Activated CD4-positive, alpha-beta T cell treated with anti-CD3 and anti-CD28 coated beads, Interleukin-10, Interleukin-2, amounts not matched to agents 100 ng/mL and 50 ng/mL, durations not matched to agents 16 hours and 8 hours (primary cell): ENCODE measurements at regions not wholly inside any gene's neighbourhood (a gene's known extent, or its start where the extent isn't known, plus 50 kb on each side); places are given as distances from the start of the nearest gene placed in this dataset.
A peak's percentile ranks its signal among the peaks of the same experiment; 100 is the strongest.
"Not testable (repeated sequence)": the region's sequence is repeated elsewhere in the genome, so short reads cannot be mapped to it uniquely, and the experiment has no call there.

Experiments used
- DNase-seq: peaks from one replicate; pipeline ENCODE4 v3.0.0-alpha.2; 2020

DNA sequence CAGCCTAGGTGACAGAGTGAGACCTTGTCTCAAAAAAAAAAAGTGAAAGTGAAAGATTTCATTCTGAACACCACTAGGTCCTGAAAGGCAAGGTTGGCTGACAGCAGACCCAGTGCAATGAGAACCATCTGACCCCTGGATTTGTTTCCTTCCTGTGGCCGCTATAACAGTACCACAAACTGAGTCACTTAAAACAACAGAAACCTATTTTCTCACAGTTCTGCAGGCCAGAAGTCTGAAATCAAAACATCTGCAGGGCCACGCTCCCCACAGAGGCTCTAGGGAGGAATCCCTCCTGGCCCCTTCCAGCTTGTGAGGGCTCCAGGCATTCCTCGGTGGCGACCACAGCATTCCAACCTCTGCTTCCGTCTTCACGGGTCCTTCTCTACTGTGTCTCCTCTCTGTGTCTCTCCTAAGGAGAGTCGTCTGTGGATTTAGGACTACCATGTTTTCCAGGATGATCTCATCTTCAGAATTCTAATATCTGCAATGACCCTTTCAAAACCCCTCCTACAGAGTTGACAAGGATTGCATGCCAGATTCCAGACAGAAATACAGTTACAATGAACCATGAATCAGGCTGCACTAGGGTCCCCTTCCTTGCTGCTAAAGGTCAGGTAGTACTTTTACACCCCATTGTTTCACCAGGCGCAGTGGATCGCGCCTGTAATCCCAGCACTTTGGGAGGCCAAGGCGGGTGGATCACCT lies 78.0 kb upstream of the ADGRL1 start:
- DNase-seq = peak; percentile 79

DNA sequence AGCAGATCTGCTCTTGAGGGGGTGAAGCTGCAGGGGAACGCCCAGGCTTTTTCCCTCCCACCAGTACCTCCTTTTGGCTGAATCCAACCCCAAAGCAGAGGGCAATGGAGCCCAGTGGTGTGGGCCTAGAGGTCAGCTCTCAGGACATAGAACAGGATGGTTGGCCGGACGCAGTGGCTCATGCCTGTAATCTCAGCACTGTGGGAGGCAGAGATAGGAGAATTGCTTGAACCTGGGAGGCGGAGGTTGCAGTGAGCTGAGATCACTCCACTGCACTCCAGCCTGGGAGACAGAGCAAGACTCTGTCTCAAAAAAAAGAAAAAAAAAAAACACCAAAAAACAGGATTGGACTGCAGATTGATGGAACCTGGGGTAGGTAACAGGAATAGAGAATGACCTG lies 73.3 kb upstream of the ADGRL1 start:
- not testable (repeated sequence) for DNase-seq

DNA sequence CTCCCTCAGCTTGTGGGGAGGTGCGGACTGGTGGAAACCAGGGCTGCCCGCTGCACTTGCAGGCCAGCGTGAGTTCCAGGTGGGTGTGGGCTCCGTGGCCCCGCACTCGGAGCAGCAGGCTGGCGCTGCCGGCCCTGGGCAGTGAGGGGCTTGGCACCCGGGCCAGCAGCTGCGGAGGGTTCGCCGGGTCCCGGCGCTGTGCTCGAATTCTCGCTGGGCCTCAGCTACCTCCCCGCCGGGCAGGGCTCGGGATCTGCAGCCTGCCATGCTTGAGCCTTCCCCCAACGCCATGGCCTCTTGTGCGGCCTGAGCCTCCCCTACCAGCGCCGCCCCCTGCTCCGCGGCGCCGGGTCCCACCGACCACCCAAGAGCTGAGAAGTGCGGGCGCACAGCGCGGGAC lies 71.6 kb upstream of the ADGRL1 start:
- no peak for DNase-seq

DNA sequence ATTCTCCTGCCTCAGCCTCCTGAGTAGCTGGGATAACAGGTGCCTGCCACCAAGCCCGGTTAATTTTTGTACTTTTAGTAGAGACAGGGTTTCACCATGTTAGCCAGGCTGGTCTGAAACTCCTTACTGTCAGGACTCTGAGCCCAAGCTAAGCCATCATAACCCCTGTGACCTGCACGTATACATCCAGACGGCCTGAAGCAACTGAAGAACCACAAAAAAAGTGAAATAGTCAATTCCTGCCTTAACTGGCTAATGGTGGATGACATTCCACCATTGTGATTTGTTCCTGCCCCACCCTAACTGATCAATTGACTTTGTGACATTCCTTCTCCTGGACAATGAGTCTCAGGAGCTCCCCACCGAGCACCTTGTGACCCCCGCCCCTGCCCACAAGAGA lies 69.9 kb upstream of the ADGRL1 start:
- DNase-seq = not testable (repeated sequence)

DNA sequence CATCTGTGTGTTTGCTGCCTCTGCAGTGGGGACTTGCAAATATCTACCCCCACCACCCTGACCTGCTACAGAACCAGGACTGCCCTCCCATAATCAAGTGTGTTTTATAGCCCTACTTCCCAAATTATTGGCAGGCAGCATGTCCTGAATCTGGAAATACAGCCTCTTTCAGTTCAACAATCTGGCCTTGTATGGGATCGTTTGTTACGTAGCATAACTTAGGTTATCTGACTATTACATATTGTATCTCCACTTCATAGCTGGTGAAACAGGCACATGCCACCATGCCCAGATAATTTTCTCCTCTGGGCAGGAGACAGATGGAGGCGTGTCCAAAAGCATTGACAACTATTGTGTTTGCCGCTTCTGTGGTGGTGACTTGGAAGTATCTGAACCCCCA lies 66.7 kb upstream of the ADGRL1 start:
- DNase-seq = no peak

DNA sequence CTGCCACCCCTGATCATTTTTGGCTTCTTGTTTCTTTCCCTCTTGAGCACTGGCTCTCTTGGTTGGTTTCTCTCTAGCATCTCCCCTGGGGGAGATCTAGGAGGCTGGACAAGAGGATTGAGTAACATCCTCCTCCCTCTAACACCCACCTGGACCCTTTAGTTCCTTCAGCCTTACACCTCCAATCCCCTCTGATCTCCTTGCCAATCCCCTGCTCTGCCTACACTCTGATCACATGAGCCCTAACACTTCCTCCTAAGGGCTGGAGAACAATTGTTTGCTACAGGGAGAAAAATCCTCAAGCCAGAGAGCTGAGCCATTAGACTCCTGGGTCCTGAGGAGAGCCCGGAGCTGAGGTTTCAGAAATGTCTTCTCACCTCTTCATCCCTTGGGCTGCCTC lies 65.9 kb upstream of the ADGRL1 start:
- no peak for DNase-seq

DNA sequence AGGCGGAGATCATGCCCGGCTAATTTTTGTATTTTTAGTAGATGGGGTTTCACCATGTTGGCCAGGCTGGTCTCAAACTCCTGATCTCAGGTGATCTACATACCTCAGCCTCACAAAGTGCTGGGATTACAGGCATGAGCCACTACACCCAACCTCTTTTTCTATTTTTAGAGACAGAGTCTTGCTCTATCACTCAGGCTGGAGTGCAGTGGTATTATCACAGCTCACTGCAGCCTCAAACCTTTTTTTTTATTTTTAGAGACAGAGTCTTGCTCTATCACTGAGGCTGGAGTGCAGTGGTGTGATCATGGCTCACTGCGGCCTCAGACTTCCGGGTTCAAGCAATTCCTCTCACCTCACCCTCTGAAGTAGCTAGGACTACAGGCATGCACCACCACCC lies 64.6 kb upstream of the ADGRL1 start:
- DNase-seq = not testable (repeated sequence)

DNA sequence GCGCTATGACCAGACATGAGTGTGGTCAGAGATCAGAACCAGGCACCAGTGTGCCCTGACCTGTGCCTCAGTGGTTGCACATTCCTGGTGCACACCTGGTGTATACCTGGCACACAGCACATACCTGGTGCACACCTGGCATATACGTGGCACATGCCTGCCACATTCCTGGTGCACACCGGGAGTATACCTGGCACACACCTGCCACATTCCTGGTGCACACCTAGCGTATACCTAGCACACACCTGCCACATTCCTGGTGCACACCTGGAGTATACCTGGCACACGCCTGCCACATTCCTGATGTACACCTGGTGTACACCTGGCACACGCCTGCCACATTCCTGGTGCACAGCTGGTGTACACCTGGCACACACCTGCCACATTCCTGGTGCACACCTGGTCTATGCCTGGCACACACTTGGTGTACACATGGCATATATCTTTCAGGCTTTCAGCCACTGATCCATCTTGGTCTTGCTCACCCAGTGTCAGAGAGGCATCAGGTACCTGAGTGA lies 61.3 kb upstream of the ADGRL1 start:
- DNase-seq = no peak

DNA sequence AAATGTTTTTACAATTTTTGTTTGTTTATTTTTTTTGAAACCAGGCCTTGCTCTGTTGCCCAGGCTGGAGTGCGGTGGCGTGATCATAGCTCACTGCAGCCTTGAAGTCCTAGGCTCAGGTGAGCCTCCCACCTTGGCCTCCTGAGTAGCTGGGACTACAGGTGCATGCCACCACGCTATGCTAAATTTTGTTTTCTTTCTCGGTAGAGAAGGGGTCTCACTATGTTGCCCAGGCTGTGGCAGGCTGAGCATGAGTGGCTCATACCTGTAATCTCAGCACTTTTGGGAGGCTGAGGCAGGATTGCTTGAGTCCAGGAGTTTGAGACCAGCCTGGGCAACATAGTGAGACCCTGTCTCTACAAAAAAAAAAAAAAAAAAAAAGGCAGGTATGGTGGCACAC lies 60.2 kb upstream of the ADGRL1 start:
- not testable (repeated sequence) for DNase-seq

DNA sequence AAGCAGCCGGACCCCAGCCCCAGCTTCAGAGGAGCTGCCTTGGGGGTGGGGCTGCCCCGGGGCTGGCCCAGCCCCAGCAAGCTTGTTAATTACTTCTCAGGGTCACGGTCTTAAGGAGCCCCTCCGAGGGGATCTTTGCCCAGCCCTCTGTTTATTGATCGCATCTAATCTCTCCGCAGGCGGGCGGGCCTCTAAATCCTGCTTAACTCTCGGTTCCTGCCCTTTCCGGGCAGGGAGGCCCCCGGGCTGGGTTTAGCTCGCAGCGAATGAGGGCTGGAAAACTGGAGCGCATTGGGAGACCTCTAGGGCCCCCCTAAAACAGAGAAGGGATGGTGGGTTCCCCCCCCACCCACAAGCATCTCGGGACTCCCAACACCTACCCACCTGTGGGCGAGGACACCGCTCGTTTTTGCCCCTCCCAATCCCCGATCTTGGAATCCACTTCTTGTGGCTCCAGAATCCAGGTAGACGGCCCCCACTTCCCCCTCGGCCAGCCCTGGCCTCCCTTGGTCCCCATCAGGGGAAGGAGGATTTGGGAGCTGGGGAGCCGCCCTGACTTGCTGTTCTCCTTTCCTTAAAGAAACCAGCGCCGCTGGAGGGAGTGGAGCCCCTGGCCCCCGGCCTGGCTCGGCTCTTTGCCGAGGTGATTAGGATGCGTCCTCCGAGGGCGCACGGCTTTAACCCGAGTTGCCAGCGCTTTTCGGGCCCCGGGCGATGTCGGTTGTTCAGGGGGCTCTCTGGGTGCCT lies 59.5 kb upstream of the ADGRL1 start:
- no peak for DNase-seq

DNA sequence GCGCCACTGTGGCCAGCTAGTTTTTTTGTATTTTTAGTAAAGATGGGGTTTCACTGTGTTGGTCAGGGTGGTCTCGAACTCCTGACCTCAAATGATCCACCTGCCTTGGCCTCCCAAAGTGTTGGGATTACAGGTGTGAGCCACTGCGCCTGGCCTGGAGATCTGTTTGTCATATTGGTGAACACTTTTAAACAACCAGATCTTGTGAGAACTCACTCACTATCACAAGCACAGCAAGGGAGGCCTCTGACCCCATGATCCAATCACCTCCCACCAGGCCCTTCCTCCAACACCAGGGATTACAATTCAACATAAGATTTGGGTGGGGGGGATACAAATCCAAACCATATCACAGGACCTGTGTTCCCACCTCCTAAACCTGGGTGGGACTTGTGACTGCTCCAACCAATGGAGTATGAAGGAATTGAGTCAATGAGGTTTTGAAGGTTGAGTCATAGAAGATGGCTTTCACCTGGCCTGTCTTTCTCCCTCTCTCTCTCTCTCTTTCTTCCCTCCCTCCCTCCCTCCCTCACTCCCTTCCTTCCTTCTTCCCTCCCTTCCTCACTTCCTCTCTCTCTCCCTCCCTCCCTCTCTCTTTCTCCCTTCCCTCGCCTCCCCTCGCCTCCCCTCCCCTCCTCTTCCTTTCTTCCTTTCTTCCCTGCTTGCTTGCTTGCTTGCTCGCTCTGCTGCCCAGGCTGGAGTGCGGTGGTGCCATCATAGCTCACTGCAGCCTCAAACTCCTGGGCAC lies 50.1 kb upstream of the ADGRL1 start:
- DNase-seq = peak; percentile 33
